MCF 10A (cell line): ENCODE measurements at regions not wholly inside any gene's neighbourhood (a gene's known extent, or its start where the extent isn't known, plus 50 kb on each side); places are given as distances from the start of the nearest gene placed in this dataset.

Source experiments
- BruUV-seq: library from RNA; stranded (reverse); fragments of 400-500 nt; replicated peaks from 2 replicates; lab custom pipeline; 2021; lab: Mats Ljungman, UMichigan
- CTCF ChIA-PET: fragments of 300-600 bp; sonication (Branson Sonifier 250); formaldehyde crosslinking; extraction: SDS; loops from one replicate; lab custom pipeline; 2021; ENCODE audit warnings: antibody characterized with exemption, inconsistent platforms; lab: Yijun Ruan, JAX
- POLR2A ChIA-PET: fragments of 300-600, 350-650 bp; sonication (Branson Sonifier 250); formaldehyde crosslinking; extraction: SDS; loops from one replicate; lab custom pipeline; 2020; ENCODE audit warnings: antibody characterized with exemption, inconsistent platforms; lab: Yijun Ruan, JAX
- DNase-seq: peaks from one replicate; pipeline ENCODE4 v3.0.0-alpha.2; 2018; ENCODE audit not compliant: unreplicated experiment
- H3K27ac Mint-ChIP-seq: one replicate; pipeline ENCODE4 v1.8.0; 2022; ENCODE audit warnings: mild to moderate bottlenecking, low read depth, mixed read lengths; ENCODE audit not compliant: unreplicated experiment
- H3K27me3 Mint-ChIP-seq: one replicate; pipeline ENCODE4 v1.8.0; 2022; ENCODE audit warnings: mixed read lengths; ENCODE audit not compliant: insufficient read depth, unreplicated experiment
- H3K36me3 Mint-ChIP-seq: one replicate; pipeline ENCODE4 v1.8.0; 2022; ENCODE audit warnings: mild to moderate bottlenecking, moderate library complexity, mixed read lengths; ENCODE audit not compliant: insufficient read depth, unreplicated experiment
- H3K4me1 Mint-ChIP-seq: one replicate; pipeline ENCODE4 v1.8.0; 2022; ENCODE audit warnings: mixed read lengths; ENCODE audit not compliant: insufficient read depth, unreplicated experiment
- H3K4me3 Mint-ChIP-seq: one replicate; pipeline ENCODE4 v1.8.0; 2022; ENCODE audit warnings: mild to moderate bottlenecking, moderate library complexity, mixed read lengths; ENCODE audit not compliant: unreplicated experiment
- H3K9me3 Mint-ChIP-seq: one replicate; pipeline ENCODE4 v1.8.0; 2022; ENCODE audit warnings: mixed read lengths; ENCODE audit not compliant: unreplicated experiment
- intact Hi-C: fragments of 100-400 bp; cut with micrococcal nuclease; formaldehyde crosslinking; loops from 2 replicates; pipeline ENCODE4 v1.14.1; 2022
- TF ChIP-seq, protein P1 (sequence below): fragments of 200-600 bp; IDR thresholded peaks from one replicate; pipeline ENCODE4 v1.8.0; 2022; ENCODE audit warnings: antibody characterized with exemption, mild to moderate bottlenecking; ENCODE audit not compliant: unreplicated experiment

- ChIA-PET CTCF (interaction anchor here (0.8 to 1.1 kb wide), 2 partner anchors 10 to 332 kb away, joined by 3 read pairs; no protein-coding TSS in a partner anchor), POLR2A (no interaction called here)
- TF ChIP-seq, protein P1, sequence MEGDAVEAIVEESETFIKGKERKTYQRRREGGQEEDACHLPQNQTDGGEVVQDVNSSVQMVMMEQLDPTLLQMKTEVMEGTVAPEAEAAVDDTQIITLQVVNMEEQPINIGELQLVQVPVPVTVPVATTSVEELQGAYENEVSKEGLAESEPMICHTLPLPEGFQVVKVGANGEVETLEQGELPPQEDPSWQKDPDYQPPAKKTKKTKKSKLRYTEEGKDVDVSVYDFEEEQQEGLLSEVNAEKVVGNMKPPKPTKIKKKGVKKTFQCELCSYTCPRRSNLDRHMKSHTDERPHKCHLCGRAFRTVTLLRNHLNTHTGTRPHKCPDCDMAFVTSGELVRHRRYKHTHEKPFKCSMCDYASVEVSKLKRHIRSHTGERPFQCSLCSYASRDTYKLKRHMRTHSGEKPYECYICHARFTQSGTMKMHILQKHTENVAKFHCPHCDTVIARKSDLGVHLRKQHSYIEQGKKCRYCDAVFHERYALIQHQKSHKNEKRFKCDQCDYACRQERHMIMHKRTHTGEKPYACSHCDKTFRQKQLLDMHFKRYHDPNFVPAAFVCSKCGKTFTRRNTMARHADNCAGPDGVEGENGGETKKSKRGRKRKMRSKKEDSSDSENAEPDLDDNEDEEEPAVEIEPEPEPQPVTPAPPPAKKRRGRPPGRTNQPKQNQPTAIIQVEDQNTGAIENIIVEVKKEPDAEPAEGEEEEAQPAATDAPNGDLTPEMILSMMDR, result no peak
- Mint-ChIP-seq H3K9me3 (no peaks in the 10 kb centered on the region), H3K27ac (no peak overlapping the region), H3K27me3 (peaks cover 2% of the 10 kb centered on the region), H3K4me1 (no peaks in the 10 kb centered on the region), H3K4me3 (no peak overlapping the region), H3K36me3 (no peaks in the 10 kb centered on the region)
- no TSS peak for BruUV-seq
- intact Hi-C loops, result no loop called here
- DNase-seq, result no peak
Measured at GRCh38 chr5:36355516-36355915, 53.8 kb upstream of the RANBP3L start.

DNA sequence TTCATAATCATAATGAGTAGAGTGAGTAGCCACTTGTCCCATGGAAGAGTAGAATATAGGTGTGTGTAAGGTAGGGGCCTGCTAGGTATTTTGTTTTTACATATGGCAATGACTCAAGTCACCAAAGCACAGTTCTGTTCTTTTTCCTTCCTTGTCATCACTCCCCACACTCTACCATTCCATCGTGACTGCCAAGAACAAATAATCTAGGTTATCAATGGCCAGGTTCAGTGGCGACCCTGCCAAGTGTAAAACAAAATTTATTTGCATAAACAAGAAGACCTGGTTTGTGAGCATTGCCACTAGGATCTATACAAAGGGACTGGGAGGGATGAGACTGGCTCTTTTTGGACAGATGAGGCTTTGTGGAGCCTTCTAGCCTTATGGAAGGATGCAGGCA is 55.2 kb upstream of the RANBP3L start:
- TF ChIP-seq, protein P1, result no peak
- no peaks in the 10 kb centered on the region for H3K4me1 Mint-ChIP-seq
- no peak overlapping the region for H3K27ac Mint-ChIP-seq
- no TSS peak for BruUV-seq
- H3K4me3 Mint-ChIP-seq, result no peak overlapping the region
- intact Hi-C loops, result no loop called here
- H3K36me3 Mint-ChIP-seq, result peaks cover 3% of the 10 kb centered on the region
- no peak for DNase-seq
- ChIA-PET CTCF (interaction anchor here (0.7 kb wide), 1 partner anchor 92 kb away, joined by 3 read pairs; no protein-coding TSS in a partner anchor), POLR2A (no interaction called here)
- H3K9me3 Mint-ChIP-seq, result no peaks in the 10 kb centered on the region
- H3K27me3 Mint-ChIP-seq, result no peaks in the 10 kb centered on the region

- no peak overlapping the region for H3K27ac Mint-ChIP-seq
- no peaks in the 10 kb centered on the region for H3K9me3 Mint-ChIP-seq
- TF ChIP-seq, protein P1, result no peak
- ChIA-PET POLR2A (interaction anchor here (0.6 kb wide), 1 partner anchor 127 kb away, joined by 3 read pairs; no protein-coding TSS in a partner anchor), CTCF (interaction anchor here (0.6 to 0.7 kb wide), 3 partner anchors 12 to 180 kb away, joined by 3 to 4 read pairs (median 3); no protein-coding TSS in a partner anchor)
- no peak for DNase-seq
- BruUV-seq, result no TSS peak
- no peaks in the 10 kb centered on the region for H3K27me3 Mint-ChIP-seq
- intact Hi-C loops, result no loop called here
- H3K4me3 Mint-ChIP-seq, result no peak overlapping the region
- H3K36me3 Mint-ChIP-seq, result peaks cover 5% of the 10 kb centered on the region
- no peaks in the 10 kb centered on the region for H3K4me1 Mint-ChIP-seq
Measured at GRCh38 chr5:36357391-36357975, 55.8 kb upstream of the RANBP3L start.

- CTCF ChIA-PET, result interaction anchor here (0.7 to 0.8 kb wide), 2 partner anchors 54 to 694 kb away, joined by 3 to 4 read pairs; no protein-coding TSS in a partner anchor
- no peak for DNase-seq
- Mint-ChIP-seq H3K27me3 (no peaks in the 10 kb centered on the region), H3K36me3 (peaks cover 5% of the 10 kb centered on the region), H3K27ac (no peak overlapping the region), H3K4me1 (peaks cover 7% of the 10 kb centered on the region), H3K9me3 (no peaks in the 10 kb centered on the region), H3K4me3 (no peak overlapping the region)
- no TSS peak for BruUV-seq
- TF ChIP-seq, protein P1, result no peak
- POLR2A ChIA-PET, result no interaction called here
- intact Hi-C loops, result no loop called here
Measured at GRCh38 chr5:36359267-36359666, 57.6 kb upstream of the RANBP3L start.
